HCT116 (cell line): ENCODE measurements at regions not wholly inside any gene's neighbourhood (a gene's known extent, or its start where the extent isn't known, plus 50 kb on each side); places are given as distances from the start of the nearest gene placed in this dataset.

Source experiments
- ATAC-seq: fragments of 200-7000 bp; cut with Tn5 transposase; 2 replicates; pipeline ENCODE4 v1.9.1; 2020; ENCODE audit warnings: mild to moderate bottlenecking, moderate library complexity
- BruUV-seq: library from RNA; stranded (reverse); fragments of 400-500 nt; replicated peaks from 2 replicates; lab custom pipeline; 2021; lab: Mats Ljungman, UMichigan
- CTCF ChIA-PET: fragments of 300-600 bp; sonication (Branson Sonifier 250); formaldehyde crosslinking; loops from one replicate; lab custom pipeline; 2021; ENCODE audit warnings: antibody characterized with exemption; lab: Charles Lee
- POLR2A ChIA-PET: fragments of 300-600, 350-600 bp; sonication (Branson Sonifier 250); formaldehyde crosslinking; loops from one replicate; lab custom pipeline; 2021; ENCODE audit warnings: antibody characterized with exemption; lab: Charles Lee
- RAD21 ChIA-PET, 2 experiments: fragments of 300-600 bp; sonication (Branson Sonifier 250); formaldehyde crosslinking; loops; one replicate each; lab custom pipeline; 2023; ENCODE audit warnings: low total read pairs in 2 of 2; ENCODE audit not compliant: uncharacterized antibody in 2 of 2, unreplicated experiment in 2 of 2, low non-redundant PET in 1 of 2; lab: Charles Lee
- DNase-seq: peaks from one replicate; pipeline ENCODE4 v3.0.0-alpha.2; 2010; ENCODE audit warnings: low read depth, low spot score
- H2AFZ ChIP-seq: fragments of 200-600 bp; shearing (Covaris generic), sonication (generic); 2 replicates; pipeline ENCODE4 v1.6.1; 2017; ENCODE audit warnings: low read depth, mixed run types, mixed read lengths, antibody characterized with exemption, low read length; ENCODE audit not compliant: poor library complexity, severe bottlenecking
- H3K27ac ChIP-seq: 2 replicates; pipeline ENCODE4 v1.5.1; 2012; ENCODE audit warnings: low read depth, low read length
- H3K27me3 ChIP-seq: fragments of 200-600 bp; sonication (generic); 2 replicates; pipeline ENCODE4 v1.6.1; 2016; ENCODE audit warnings: mixed run types, low read length, mixed read lengths; ENCODE audit not compliant: insufficient read depth
- H3K36me3 ChIP-seq, 2 experiments: fragments of 200-500 bp in 1 of 2; fragments of 200-600 bp in 1 of 2; sonication (Bioruptor generic) in 1 of 2; sonication (generic) in 1 of 2; 2 replicates each; pipeline versions ENCODE4 v1.5.1 to v1.6.1; 2014 to 2016; ENCODE audit warnings: low read length in 2 of 2, inconsistent platforms in 1 of 2, mixed read lengths in 1 of 2, mixed run types in 1 of 2; ENCODE audit not compliant: insufficient read depth in 2 of 2, control insufficient read depth in 1 of 2
- H3K4me1 ChIP-seq, 2 experiments: fragments of 200-600 bp in 1 of 2; sonication (generic) in 1 of 2; 2 replicates each; pipeline versions ENCODE4 v1.5.1 to v1.6.1; 2012 to 2017; ENCODE audit warnings: low read length in 2 of 2, inconsistent platforms in 1 of 2, mild to moderate bottlenecking in 1 of 2, mixed read lengths in 1 of 2, mixed run types in 1 of 2, moderate library complexity in 1 of 2; ENCODE audit not compliant: insufficient read depth in 2 of 2, control insufficient read depth in 1 of 2
- H3K4me2 ChIP-seq: fragments of 200-600 bp; sonication (generic); 2 replicates; pipeline ENCODE4 v1.6.1; 2017; ENCODE audit warnings: mixed run types, low read length, mixed read lengths
- H3K4me3 ChIP-seq, 2 experiments: fragments of 200-600 bp in 1 of 2; sonication (generic) in 1 of 2; replicated peaks in 1 of 2; 2 replicates each; pipeline ENCODE4 v1.5.1; 2011 to 2016; ENCODE audit warnings: low read length in 2 of 2, control low read depth in 1 of 2, low read depth in 1 of 2, mild to moderate bottlenecking in 1 of 2, mixed read lengths in 1 of 2, mixed run types in 1 of 2
- H3K79me2 ChIP-seq: fragments of 200-600 bp; sonication (generic); 2 replicates; pipeline ENCODE4 v1.6.1; 2017; ENCODE audit warnings: mild to moderate bottlenecking, mixed run types, low read length, moderate library complexity, mixed read lengths; ENCODE audit not compliant: insufficient read depth
- H3K9ac ChIP-seq: fragments of 200-600 bp; sonication (generic); 2 replicates; pipeline ENCODE4 v1.6.1; 2016; ENCODE audit warnings: low read length, mixed read lengths
- H3K9me2 ChIP-seq: fragments of 200-600 bp; sonication (generic), shearing (Covaris generic); 2 replicates; pipeline ENCODE4 v1.6.1; 2017; ENCODE audit warnings: mixed run types, mild to moderate bottlenecking, moderate library complexity; ENCODE audit not compliant: insufficient read depth
- H3K9me3 ChIP-seq, 2 experiments: fragments of 200-500 bp in 1 of 2; fragments of 200-600 bp in 1 of 2; sonication (Bioruptor generic) in 1 of 2; sonication (generic) in 1 of 2; 2 replicates each; pipeline ENCODE4 v1.6.1; 2014 to 2017; ENCODE audit warnings: low read length in 2 of 2, mixed read lengths in 2 of 2, inconsistent platforms in 1 of 2, low read depth in 1 of 2, mild to moderate bottlenecking in 1 of 2, mixed run types in 1 of 2, moderate library complexity in 1 of 2; ENCODE audit not compliant: control insufficient read depth in 1 of 2, insufficient read depth in 1 of 2
- H4K20me1 ChIP-seq: fragments of 200-600 bp; sonication (generic), shearing (Covaris generic); 2 replicates; pipeline ENCODE4 v1.6.1; 2017; ENCODE audit warnings: mixed run types, mild to moderate bottlenecking, moderate library complexity; ENCODE audit not compliant: insufficient read depth
- ATF3 ChIP-seq: IDR thresholded peaks from 2 replicates; pipeline ENCODE4 v1.6.1; 2012
- CBX3 ChIP-seq: IDR thresholded peaks from 2 replicates; pipeline ENCODE4 v1.6.1; 2012; ENCODE audit warnings: low read depth
- CEBPB ChIP-seq: IDR thresholded peaks from 2 replicates; pipeline ENCODE4 v1.6.1; 2012; ENCODE audit warnings: low read depth
- EGR1 ChIP-seq: IDR thresholded peaks from 2 replicates; pipeline ENCODE4 v1.6.1; 2012; ENCODE audit warnings: low read depth
- ELF1 ChIP-seq: IDR thresholded peaks from 2 replicates; pipeline ENCODE4 v1.6.1; 2012; ENCODE audit warnings: low read depth, borderline replicate concordance
- EZH2phosphoT487 ChIP-seq: fragments of 200-600 bp; IDR thresholded peaks from 2 replicates; pipeline ENCODE4 v1.6.1; 2018; ENCODE audit warnings: antibody characterized with exemption, borderline replicate concordance
- JUND ChIP-seq: IDR thresholded peaks from 2 replicates; pipeline ENCODE4 v1.6.1; 2012
- POLR2A ChIP-seq: IDR thresholded peaks from 2 replicates; pipeline ENCODE4 v1.7.0; 2011; ENCODE audit warnings: borderline replicate concordance; ENCODE audit not compliant: insufficient read depth, insufficient read length; ENCODE audit errors: extremely low read depth
- POLR2AphosphoS5 ChIP-seq: IDR thresholded peaks from 2 replicates; pipeline ENCODE4 v1.6.1; 2011; ENCODE audit warnings: mild to moderate bottlenecking, low read depth, low read length, moderate library complexity
- REST ChIP-seq: IDR thresholded peaks from 2 replicates; pipeline ENCODE4 v1.6.1; 2012; ENCODE audit warnings: low read depth
- SIN3A ChIP-seq: IDR thresholded peaks from 2 replicates; pipeline ENCODE4 v1.6.1; 2012; ENCODE audit warnings: low read depth
- ZFX ChIP-seq: fragments of 450-650 bp; IDR thresholded peaks from 2 replicates; pipeline ENCODE4 v1.6.1; 2017
- ZNF274 ChIP-seq: fragments of 200-500 bp; sonication (Bioruptor generic); IDR thresholded peaks from 2 replicates; pipeline ENCODE4 v1.6.1; 2014; ENCODE audit warnings: mild to moderate bottlenecking, low read depth, low read length, inconsistent platforms
- intact Hi-C: fragments of 100-400 bp; cut with micrococcal nuclease; formaldehyde crosslinking; loops from 2 replicates; pipeline ENCODE4 v1.10.0; 2022

GRCh38 chr2:57880446-57880845, 166.2 kb upstream of the VRK2 start:
- RAD21 ChIA-PET: no interaction called here
- Histone ChIP-seq H3K9me3 (no peaks in the 10 kb centered on the region), H2AFZ (no peak overlapping the region)
- intact Hi-C loops: no loop called here
- CTCF ChIA-PET: interaction anchor here (0.7 kb wide), 1 partner anchor 121 kb away, joined by 4 read pairs; no protein-coding TSS in a partner anchor
- no peak for DNase-seq
- POLR2A ChIA-PET: no interaction called here
- no peak for TF ChIP-seq ELF1
- TF ChIP-seq EGR1: no peak
- no peak for TF ChIP-seq ZFX
- no peak for TF ChIP-seq POLR2A
- no peak for TF ChIP-seq SIN3A
- TF ChIP-seq CBX3: no peak
- no peak for TF ChIP-seq POLR2AphosphoS5
- no peak for TF ChIP-seq JUND
- TF ChIP-seq REST: no peak
- no peak for TF ChIP-seq CEBPB
- TF ChIP-seq ATF3: no peak
- TF ChIP-seq EZH2phosphoT487: no peak
- TF ChIP-seq ZNF274: no peak
- TF ChIP-seq, all 23 proteins: peak for 0
- H3K4me2 ChIP-seq: no peak overlapping the region
- no peaks in the 10 kb centered on the region for H3K36me3 ChIP-seq
- H3K9me2 ChIP-seq: no peaks in the 10 kb centered on the region
- no peak overlapping the region for H3K9ac ChIP-seq
- no TSS peak for BruUV-seq
- no peaks in the 10 kb centered on the region for H3K27me3 ChIP-seq
- no peak overlapping the region for H3K4me3 ChIP-seq
- H3K79me2 ChIP-seq: no peaks in the 10 kb centered on the region
- H4K20me1 ChIP-seq: no peaks in the 10 kb centered on the region
- ATAC-seq: no peak
- no peak overlapping the region for H3K27ac ChIP-seq
- H3K4me1 ChIP-seq: peaks cover 17 to 38% of the 10 kb centered on the region in 2 experiments; a peak in 3 of 4 replicates
